Colonic mucosa (tissue), 4 donors: ENCODE measurements at regions not wholly inside any gene's neighbourhood (a gene's known extent, or its start where the extent isn't known, plus 50 kb on each side); places are given as distances from the start of the nearest gene placed in this dataset.

Source experiments
- DNase-seq: peaks from one replicate; pipeline ENCODE4 v3.0.0-alpha.2; 2020
- H3K27ac ChIP-seq: fragments of 200-600 bp; one replicate; pipeline ENCODE4 v1.8.0; 2021
- H3K27me3 ChIP-seq: fragments of 200-600 bp; one replicate; pipeline ENCODE4 v1.8.0; 2021
- H3K36me3 ChIP-seq: fragments of 200-600 bp; one replicate; pipeline ENCODE4 v1.8.0; 2021
- H3K4me1 ChIP-seq: fragments of 200-600 bp; one replicate; pipeline ENCODE4 v1.8.0; 2021; ENCODE audit warnings: mild to moderate bottlenecking
- H3K4me3 ChIP-seq: fragments of 200-600 bp; one replicate; pipeline ENCODE4 v1.8.0; 2021
- H3K9ac ChIP-seq, 2 donors: one replicate each; pipeline ENCODE4 v1.7.0; 2013; ENCODE audit warnings: control low read depth in 2 of 2, low read depth in 2 of 2, low read length in 2 of 2
- H3K9me3 ChIP-seq: fragments of 200-600 bp; one replicate; pipeline ENCODE4 v1.8.0; 2021
- intact Hi-C: fragments of 100-400 bp; cut with DNase I; formaldehyde crosslinking; loops from one replicate; pipeline ENCODE4 v1.14.1; 2022
- TF ChIP-seq, protein P1 (sequence below): fragments of 200-600 bp; IDR thresholded peaks from one replicate; pipeline ENCODE4 v1.8.0; 2022; ENCODE audit warnings: antibody characterized with exemption, mild to moderate bottlenecking
- donor health status: healthy.
- donor health status: DM: no; HTN: no; CAD: no.
- donor health status: DM: no; HTN: no; CAD: no.

DNA sequence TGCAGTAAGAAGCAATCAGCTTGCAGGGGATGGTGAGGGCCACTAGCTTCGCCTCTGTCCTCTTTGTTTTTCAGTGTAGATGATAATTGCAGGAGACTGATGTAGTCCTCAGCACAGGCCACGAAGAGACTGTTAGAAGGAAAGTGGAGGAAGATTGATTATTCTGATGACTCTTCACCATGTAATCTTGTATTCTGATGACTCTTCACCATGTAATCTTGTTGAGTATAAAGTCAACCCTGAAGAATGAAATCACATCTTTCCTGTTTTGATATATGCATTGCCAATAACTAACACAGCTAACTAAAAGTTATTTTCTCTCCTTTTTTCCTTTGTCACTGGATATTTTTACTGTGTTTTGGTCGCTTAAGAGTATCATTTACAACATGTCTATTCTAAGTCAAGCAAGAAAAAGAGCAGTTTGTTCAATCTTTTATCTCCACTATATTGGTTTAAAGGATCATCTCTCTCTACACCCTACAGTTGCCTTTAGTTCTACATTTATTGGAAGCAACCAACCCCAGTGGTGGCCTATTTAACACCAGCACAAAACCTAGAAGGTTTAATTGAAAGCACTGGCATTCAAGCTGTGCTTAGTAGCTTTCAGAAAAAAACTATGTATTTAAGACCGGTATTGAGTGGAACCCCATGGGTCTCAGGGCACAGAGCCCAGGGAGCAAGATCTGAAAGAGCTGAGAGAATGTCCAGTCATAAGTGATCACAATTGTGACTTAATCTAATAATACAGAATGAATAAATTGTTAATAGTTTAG lies 107.2 kb upstream of the BTBD3 start:
- Histone ChIP-seq H3K9me3 (no peaks in the 10 kb centered on the region), H3K36me3 (no peaks in the 10 kb centered on the region), H3K27me3 (no peaks in the 10 kb centered on the region), H3K4me1 (no peaks in the 10 kb centered on the region), H3K4me3 (no peak overlapping the region), H3K27ac (no peak overlapping the region), H3K9ac (no peak overlapping the region)
- TF ChIP-seq, protein P1, sequence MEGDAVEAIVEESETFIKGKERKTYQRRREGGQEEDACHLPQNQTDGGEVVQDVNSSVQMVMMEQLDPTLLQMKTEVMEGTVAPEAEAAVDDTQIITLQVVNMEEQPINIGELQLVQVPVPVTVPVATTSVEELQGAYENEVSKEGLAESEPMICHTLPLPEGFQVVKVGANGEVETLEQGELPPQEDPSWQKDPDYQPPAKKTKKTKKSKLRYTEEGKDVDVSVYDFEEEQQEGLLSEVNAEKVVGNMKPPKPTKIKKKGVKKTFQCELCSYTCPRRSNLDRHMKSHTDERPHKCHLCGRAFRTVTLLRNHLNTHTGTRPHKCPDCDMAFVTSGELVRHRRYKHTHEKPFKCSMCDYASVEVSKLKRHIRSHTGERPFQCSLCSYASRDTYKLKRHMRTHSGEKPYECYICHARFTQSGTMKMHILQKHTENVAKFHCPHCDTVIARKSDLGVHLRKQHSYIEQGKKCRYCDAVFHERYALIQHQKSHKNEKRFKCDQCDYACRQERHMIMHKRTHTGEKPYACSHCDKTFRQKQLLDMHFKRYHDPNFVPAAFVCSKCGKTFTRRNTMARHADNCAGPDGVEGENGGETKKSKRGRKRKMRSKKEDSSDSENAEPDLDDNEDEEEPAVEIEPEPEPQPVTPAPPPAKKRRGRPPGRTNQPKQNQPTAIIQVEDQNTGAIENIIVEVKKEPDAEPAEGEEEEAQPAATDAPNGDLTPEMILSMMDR, result no peak
- intact Hi-C loops, result no loop called here
- DNase-seq, result no peak

DNA sequence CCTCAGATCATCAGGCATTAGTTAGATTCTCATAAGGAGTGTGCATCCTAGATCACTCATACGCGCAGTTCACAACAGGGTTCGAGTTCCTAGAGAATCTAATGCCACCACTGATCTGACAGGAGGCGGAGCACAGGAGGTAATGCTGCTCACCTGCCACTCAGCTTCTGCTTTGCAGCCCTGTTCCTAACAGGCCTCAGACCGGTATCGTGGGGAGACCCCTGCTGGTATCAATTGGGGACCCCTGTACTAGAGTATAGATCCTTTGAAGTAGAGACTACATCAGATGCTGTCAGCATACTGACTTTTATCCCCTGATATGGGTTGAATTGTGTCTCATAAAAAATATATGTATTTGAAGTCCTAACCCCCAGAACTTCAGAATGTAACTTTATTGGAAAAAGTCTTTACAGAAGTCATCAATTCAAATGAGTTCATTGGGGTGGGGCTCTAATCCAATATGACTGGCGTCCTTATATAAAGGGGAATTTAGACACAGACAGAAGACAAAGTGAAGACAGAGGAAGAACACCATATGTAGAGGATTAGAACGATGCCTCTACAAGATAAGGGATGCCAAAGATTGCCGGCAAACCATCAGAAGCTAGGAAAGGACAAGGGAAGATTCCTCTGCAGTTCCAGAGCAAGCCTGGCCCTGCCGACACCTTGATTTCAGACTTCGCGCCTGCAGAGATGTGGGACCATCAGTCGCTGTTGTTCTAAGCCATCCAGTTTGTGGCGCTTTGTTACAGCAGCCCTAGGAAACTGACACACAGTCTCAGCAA lies 104.4 kb upstream of the BTBD3 start:
- DNase-seq, result no peak
- Histone ChIP-seq H3K4me1 (no peaks in the 10 kb centered on the region), H3K9ac (no peak overlapping the region), H3K27me3 (no peaks in the 10 kb centered on the region), H3K36me3 (no peaks in the 10 kb centered on the region), H3K4me3 (no peak overlapping the region), H3K9me3 (no peaks in the 10 kb centered on the region), H3K27ac (no peak overlapping the region)
- intact Hi-C loops, result no loop called here
- TF ChIP-seq, protein P1, result no peak

DNA sequence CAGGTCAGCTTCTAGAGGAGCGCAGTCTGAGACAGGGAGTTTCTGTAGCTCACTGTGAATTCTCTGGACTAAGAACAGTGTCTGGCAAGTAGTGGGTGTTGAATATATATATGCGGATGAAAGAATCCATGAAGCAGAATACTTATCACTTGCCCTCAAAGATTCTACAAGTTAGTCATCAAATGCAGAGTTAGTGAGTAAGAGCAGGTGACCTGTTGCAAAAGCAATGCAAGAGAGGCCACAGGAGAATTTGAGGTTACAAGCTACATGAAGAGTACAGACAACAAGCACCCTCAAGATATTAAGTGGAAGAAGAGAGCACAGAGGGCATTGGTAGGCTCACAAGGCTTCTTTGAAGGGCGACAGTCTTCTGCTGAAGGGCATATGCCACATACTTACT lies 103.4 kb upstream of the BTBD3 start:
- TF ChIP-seq, protein P1, result no peak
- intact Hi-C loops, result no loop called here
- no peaks in the 10 kb centered on the region for H3K4me1 ChIP-seq

DNA sequence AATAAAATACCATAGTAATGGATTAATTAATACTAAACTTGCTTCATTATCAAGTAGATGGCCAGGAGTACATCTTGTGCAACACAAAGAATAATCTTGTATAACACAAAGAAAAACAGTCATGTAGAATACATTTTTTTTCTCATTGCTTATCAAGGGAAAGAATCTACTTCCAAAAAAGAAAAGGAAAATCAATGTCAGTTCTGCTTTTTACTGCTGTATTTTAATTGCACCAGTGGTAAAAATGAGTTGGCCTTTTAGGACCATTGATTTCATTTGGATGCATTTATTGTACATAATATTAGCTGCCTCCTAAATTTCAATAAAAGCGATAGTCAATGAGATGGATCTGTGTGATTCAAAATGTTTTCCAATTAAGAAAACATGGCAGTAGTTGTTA lies 96.9 kb upstream of the BTBD3 start:
- no peaks in the 10 kb centered on the region for H3K4me1 ChIP-seq
- no peak for DNase-seq
- no peaks in the 10 kb centered on the region for H3K36me3 ChIP-seq
- H3K4me3 ChIP-seq, result no peak overlapping the region
- intact Hi-C loops, result no loop called here
- no peak overlapping the region for H3K27ac ChIP-seq
- no peaks in the 10 kb centered on the region for H3K27me3 ChIP-seq
- H3K9me3 ChIP-seq, result no peaks in the 10 kb centered on the region
- TF ChIP-seq, protein P1, result no peak
- no peak overlapping the region for H3K9ac ChIP-seq

More for the DNA sequence above, 103.4 kb upstream of the BTBD3 start:
- Histone ChIP-seq H3K27ac (no peak overlapping the region), H3K36me3 (no peaks in the 10 kb centered on the region), H3K4me3 (no peak overlapping the region), H3K27me3 (no peaks in the 10 kb centered on the region), H3K9ac (no peak overlapping the region), H3K9me3 (no peaks in the 10 kb centered on the region)
- DNase-seq, result no peak

DNA sequence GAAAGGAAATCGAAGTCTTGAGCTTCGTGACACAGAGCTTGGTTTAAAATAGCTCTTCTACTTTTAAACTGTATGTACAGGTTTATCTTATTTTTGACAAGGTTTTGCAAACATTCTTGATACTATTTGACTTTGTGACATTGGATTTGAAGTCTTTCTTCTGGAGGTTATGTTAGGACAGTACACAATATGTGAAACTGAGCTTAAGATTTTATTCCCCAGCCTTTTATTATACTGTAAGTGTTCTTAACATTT lies 95.2 kb upstream of the BTBD3 start:
- Histone ChIP-seq H3K4me1 (no peaks in the 10 kb centered on the region), H3K36me3 (no peaks in the 10 kb centered on the region), H3K9ac (no peak overlapping the region), H3K27me3 (no peaks in the 10 kb centered on the region), H3K9me3 (no peaks in the 10 kb centered on the region), H3K27ac (no peak overlapping the region), H3K4me3 (no peak overlapping the region)
- intact Hi-C loops, result no loop called here
- TF ChIP-seq, protein P1, result no peak
- DNase-seq, result no peak
